Central memory CD8-positive, alpha-beta T cell (primary cell): ENCODE measurements at regions not wholly inside any gene's neighbourhood (a gene's known extent, or its start where the extent isn't known, plus 50 kb on each side); places are given as distances from the start of the nearest gene placed in this dataset.

Source experiments
- ATAC-seq: fragments of 150-1000 bp; cut with Tn5 transposase; replicated peaks from 2 replicates; pipeline ENCODE4 v1.10.0; 2022; ENCODE audit warnings: mild to moderate bottlenecking, moderate FRiP score, moderate number of reproducible peaks; ENCODE audit not compliant: poor library complexity, severe bottlenecking; ENCODE audit errors: extremely low read depth
- DNase-seq, 2 donors: peaks; one replicate each; pipeline ENCODE4 v3.0.0; 2021; ENCODE audit warnings: low spot score in 2 of 2
- H3K27ac Mint-ChIP-seq: one replicate; pipeline ENCODE4 v1.8.0; 2022; ENCODE audit warnings: low read depth, mild to moderate bottlenecking, moderate library complexity, mixed read lengths
- H3K27me3 Mint-ChIP-seq: one replicate; pipeline ENCODE4 v1.8.0; 2022; ENCODE audit warnings: mixed read lengths
- H3K36me3 Mint-ChIP-seq: one replicate; pipeline ENCODE4 v1.8.0; 2022; ENCODE audit warnings: mild to moderate bottlenecking, moderate library complexity, mixed read lengths; ENCODE audit not compliant: insufficient read depth
- H3K4me1 Mint-ChIP-seq: one replicate; pipeline ENCODE4 v1.8.0; 2022; ENCODE audit warnings: mixed read lengths
- H3K4me3 Mint-ChIP-seq: one replicate; pipeline ENCODE4 v1.8.0; 2022; ENCODE audit warnings: mild to moderate bottlenecking, moderate library complexity, mixed read lengths
- H3K9me3 Mint-ChIP-seq: one replicate; pipeline ENCODE4 v1.8.0; 2022; ENCODE audit warnings: mixed read lengths

DNA sequence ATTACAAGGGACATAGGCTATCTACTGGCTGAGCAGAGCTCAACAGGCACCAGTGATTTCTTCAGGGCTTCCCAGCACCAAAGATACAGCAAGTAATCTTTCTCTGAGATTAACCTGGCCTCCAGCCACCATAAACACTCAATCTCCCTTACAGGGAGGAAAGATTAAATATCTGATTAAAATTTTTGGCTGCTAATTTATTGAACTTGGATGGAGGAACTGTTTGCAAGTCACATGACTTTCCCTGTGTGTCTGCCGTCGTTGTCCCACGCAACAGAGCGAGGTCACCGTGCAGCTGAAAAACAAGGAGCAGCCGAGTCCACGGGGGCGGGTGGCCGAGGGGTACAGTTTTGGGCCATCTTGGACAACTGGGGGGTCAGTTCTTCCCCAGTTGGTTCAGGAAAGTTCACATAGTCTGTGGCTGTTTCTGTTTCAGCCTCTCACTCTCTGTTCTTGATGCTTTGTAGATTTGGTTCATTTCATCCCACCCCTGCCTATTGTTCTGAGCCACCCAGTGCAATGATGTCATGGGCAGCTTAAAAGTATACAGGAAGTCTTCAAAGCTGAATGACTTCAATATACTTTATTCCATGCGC is 186.8 kb upstream of the CTAGE1 start:
- DNase-seq (no peak), ATAC-seq (no peak)
- Mint-ChIP-seq H3K9me3 (no peaks in the 10 kb centered on the region), H3K27ac (no peak overlapping the region), H3K27me3 (peaks cover 81% of the 10 kb centered on the region), H3K4me1 (no peaks in the 10 kb centered on the region), H3K4me3 (no peak overlapping the region), H3K36me3 (no peaks in the 10 kb centered on the region)

DNA sequence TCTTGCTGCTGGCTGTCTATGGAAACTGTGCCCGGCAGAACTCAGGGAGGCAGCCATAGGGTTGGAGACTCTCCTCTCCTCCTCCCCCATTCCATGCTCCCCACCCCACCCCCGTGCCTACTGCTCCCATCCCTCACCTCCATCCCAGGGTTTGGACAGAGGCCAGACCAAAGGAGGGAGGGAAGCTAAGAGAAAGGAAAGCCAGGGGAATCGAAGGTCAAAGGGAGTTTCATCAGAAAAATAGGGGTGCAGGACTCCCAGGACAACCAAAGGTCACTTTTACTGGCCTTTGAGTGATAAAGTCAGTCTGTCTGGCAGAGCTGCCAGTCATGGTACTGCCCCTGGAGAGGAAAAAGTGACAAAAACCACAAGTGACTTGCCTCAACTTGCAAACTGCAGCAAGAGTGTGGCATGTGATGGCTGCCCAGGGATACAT is 187.3 kb upstream of the CTAGE1 start:
- ATAC-seq (no peak), DNase-seq (no peak)
- H3K27me3 Mint-ChIP-seq: peaks cover 83% of the 10 kb centered on the region
- no peaks in the 10 kb centered on the region for H3K4me1 Mint-ChIP-seq
- no peak overlapping the region for H3K4me3 Mint-ChIP-seq
- H3K9me3 Mint-ChIP-seq: no peaks in the 10 kb centered on the region
- no peak overlapping the region for H3K27ac Mint-ChIP-seq
- no peaks in the 10 kb centered on the region for H3K36me3 Mint-ChIP-seq

DNA sequence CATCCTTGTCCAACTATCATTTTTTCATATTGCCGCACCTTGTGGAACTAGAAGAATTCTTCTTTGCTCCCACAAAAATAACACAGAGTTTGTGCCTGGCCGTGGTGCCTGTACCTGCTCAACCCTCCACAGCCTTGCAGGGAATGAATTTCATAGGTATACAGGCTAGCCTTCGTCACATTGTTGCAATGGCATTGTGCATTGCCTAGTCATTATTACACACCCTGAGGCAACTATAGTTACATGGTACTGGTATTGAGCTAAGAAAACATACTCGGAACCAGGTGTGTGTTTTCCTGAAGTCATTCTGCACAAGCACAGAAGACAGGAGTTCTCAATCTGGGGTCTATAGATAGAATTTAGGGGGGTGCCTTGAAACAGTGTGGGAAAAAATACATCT is 188.0 kb upstream of the CTAGE1 start:
- H3K4me3 Mint-ChIP-seq: no peak overlapping the region
- no peaks in the 10 kb centered on the region for H3K4me1 Mint-ChIP-seq
- DNase-seq (no peak), ATAC-seq (no peak)
- no peaks in the 10 kb centered on the region for H3K36me3 Mint-ChIP-seq
- no peak overlapping the region for H3K27ac Mint-ChIP-seq
- peaks cover 84% of the 10 kb centered on the region for H3K27me3 Mint-ChIP-seq
- H3K9me3 Mint-ChIP-seq: no peaks in the 10 kb centered on the region

DNA sequence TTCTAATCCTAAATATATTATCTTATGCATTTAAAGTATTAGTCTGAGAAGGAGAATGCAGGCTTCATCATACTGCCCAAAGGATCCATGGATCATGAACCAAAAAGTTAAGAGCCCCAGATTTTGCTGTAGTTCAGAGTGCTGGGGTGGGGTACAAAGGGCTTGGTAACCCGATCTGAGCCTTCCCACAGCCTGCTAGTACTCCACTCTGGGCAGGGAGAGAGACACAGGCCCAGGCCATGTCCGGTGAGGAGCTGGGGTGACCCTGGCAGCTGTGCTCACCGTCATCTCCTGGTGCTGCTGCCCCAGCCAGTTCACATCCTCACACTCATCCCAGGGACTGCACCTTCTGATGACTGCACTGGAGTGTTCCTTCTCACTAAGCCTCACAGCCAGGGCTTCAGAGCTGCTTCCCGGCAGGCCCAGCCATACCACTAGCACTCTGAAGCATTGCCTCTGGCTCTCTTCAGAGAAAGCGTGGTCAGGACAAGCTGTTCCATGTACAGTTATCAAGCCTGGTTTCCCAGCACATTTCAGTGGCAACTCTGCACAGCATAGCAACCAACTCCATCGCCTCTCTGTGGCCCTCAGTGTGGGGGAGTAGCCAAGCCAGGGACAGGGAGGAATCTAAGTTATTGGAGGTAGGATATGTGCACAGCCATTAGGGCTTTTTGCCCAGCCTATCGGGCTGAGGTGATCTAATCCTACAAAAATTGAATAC is 189.0 kb upstream of the CTAGE1 start:
- H3K27me3 Mint-ChIP-seq: peaks cover 84% of the 10 kb centered on the region
- DNase-seq: no peak
- H3K4me1 Mint-ChIP-seq: no peaks in the 10 kb centered on the region
- ATAC-seq: no peak
- H3K27ac Mint-ChIP-seq: no peak overlapping the region
- no peaks in the 10 kb centered on the region for H3K36me3 Mint-ChIP-seq
- no peaks in the 10 kb centered on the region for H3K9me3 Mint-ChIP-seq
- no peak overlapping the region for H3K4me3 Mint-ChIP-seq

DNA sequence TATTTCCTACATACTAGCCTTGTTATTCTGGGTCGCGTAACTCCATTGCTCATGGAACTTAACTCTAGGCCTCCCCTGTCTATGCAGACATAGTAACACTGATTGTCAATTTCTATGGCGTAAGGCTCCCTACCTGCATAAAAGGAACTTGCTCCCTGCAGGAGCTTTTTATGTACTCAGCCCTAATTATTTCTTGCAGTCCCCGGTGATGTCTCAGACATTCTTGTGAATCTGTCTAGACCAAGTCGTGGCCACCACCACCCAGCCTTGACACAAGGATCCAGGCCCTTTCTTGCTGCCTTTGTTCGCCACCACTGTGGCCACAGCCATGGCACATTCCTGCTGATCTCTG is 189.5 kb upstream of the CTAGE1 start:
- no peak overlapping the region for H3K4me3 Mint-ChIP-seq
- H3K27ac Mint-ChIP-seq: no peak overlapping the region
- peaks cover 79% of the 10 kb centered on the region for H3K27me3 Mint-ChIP-seq
- DNase-seq (no peak), ATAC-seq (no peak)
- H3K4me1 Mint-ChIP-seq: no peaks in the 10 kb centered on the region
- H3K9me3 Mint-ChIP-seq: no peaks in the 10 kb centered on the region
- H3K36me3 Mint-ChIP-seq: no peaks in the 10 kb centered on the region

DNA sequence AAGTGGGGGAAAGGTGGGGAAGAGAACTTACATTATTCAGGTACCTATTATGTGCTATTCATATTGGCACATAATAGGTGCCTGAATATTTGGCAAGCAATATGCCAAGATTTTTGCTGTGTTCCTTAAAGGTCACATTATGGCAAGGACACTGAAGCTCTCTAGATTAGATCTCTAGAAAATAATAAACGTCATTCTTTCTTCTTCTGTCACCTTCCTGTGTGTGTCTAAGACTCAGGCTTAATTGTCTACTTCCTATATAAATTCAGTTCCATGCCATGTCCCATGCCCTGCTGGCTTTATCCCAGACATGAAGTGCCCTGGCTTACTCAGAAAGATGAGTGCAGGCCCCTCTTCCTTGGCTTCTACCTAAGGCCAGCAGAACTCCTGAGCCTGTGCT is 191.1 kb upstream of the CTAGE1 start:
- Mint-ChIP-seq H3K4me3 (no peak overlapping the region), H3K36me3 (no peaks in the 10 kb centered on the region), H3K4me1 (no peaks in the 10 kb centered on the region), H3K27me3 (peaks cover 86% of the 10 kb centered on the region), H3K27ac (no peak overlapping the region), H3K9me3 (no peaks in the 10 kb centered on the region)
- ATAC-seq (no peak), DNase-seq (no peak)

DNA sequence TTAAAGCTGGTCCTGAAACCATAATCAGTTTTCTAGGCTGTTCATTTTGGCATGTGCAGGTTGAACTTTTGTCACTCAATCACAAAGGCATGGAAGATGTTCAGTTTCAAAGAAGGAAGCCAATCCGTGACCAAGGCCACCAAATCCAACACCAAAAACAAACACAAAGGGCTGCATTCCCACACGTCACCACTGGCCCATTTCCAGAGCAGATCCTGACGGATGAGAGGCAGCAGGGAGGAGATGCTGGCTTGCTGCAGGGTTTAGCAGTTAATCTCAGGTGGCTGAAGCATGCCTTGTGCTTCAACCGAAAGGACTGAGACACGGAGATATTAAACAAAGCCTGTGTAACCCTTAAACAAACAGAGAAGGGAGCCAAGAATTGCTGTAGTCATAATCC is 191.9 kb upstream of the CTAGE1 start:
- ATAC-seq (no peak), DNase-seq (no peak)
- H3K36me3 Mint-ChIP-seq: no peaks in the 10 kb centered on the region
- H3K27ac Mint-ChIP-seq: no peak overlapping the region
- H3K27me3 Mint-ChIP-seq: peaks cover 84% of the 10 kb centered on the region
- H3K4me3 Mint-ChIP-seq: no peak overlapping the region
- no peaks in the 10 kb centered on the region for H3K4me1 Mint-ChIP-seq
- H3K9me3 Mint-ChIP-seq: no peaks in the 10 kb centered on the region

DNA sequence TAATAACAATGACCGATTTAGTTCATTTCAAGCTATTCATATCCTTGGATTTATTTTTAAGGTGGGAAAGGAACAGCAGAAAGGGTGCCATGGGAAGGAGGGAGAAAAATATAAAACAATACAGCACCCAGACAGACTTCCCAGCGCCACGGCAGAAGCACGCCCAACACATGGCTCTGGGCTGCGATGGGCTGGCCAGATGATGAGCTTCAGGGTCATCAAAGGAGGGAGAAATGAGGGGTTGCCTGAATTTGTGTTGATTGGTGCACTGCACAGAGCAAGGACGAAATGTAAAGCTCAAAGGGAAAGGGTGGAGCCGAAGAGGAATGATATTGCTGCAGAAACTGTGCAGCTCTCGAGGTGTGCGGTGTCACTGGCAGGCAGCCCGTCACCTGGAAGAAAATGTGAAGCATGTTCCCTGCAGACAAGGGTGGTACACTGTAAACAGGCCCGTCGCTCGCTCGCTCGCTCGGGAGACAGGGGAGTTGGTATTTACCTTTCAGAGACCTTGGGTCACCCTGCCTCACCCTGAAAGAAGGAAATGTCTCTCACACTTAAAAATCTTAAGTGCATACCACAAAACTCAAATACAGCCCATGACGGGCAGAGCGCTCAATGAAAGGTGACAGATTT is 195.5 kb upstream of the CTAGE1 start:
- no peaks in the 10 kb centered on the region for H3K9me3 Mint-ChIP-seq
- peaks cover 1% of the 10 kb centered on the region for H3K36me3 Mint-ChIP-seq
- DNase-seq: no peak
- no peaks in the 10 kb centered on the region for H3K4me1 Mint-ChIP-seq
- H3K27me3 Mint-ChIP-seq: peaks cover 81% of the 10 kb centered on the region
- no peak overlapping the region for H3K4me3 Mint-ChIP-seq
- H3K27ac Mint-ChIP-seq: no peak overlapping the region
- no peak for ATAC-seq

DNA sequence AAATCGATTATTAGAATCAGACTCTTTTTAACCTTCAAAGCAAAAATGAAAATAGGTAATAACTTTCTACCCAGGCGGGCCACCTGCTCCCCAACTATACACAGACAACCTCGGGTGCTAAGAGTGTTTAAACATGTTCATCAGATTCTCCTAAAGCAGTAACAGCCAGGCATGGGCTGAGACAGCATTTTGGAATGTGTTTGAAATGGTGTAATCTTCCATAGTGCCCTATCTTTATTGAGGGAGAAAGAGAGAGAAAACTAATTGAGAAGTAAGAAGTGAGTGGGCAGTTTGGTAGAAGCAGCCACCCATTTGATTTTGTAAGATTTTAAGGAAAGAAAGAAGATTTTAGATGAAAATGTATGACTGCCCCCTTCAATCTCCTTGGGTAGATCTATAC is 196.1 kb upstream of the CTAGE1 start:
- Mint-ChIP-seq H3K27me3 (peaks cover 81% of the 10 kb centered on the region), H3K4me3 (no peak overlapping the region), H3K27ac (no peak overlapping the region), H3K36me3 (peaks cover 3% of the 10 kb centered on the region), H3K9me3 (no peaks in the 10 kb centered on the region), H3K4me1 (no peaks in the 10 kb centered on the region)
- DNase-seq (no peak), ATAC-seq (no peak)

DNA sequence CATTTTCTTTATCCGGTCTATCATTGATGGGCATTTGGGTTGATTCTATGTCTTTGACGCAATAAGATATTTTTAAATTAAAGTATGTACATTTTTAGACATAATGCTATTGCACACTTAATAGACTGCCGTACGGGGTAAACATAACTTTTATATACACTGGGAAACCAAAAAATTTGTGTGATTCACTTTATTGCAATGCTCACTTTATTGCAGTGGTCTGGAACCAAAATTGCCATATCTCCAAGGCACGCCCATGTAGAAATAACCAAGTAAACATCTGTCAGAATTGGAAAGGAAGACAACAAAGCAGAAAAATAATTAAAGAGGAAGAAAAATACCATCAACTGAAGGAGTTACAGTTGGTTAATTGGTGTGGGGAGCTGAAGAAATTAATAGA is 205.8 kb upstream of the CTAGE1 start:
- Mint-ChIP-seq H3K27me3 (peaks cover 61% of the 10 kb centered on the region), H3K36me3 (no peaks in the 10 kb centered on the region), H3K4me3 (no peak overlapping the region)

DNA sequence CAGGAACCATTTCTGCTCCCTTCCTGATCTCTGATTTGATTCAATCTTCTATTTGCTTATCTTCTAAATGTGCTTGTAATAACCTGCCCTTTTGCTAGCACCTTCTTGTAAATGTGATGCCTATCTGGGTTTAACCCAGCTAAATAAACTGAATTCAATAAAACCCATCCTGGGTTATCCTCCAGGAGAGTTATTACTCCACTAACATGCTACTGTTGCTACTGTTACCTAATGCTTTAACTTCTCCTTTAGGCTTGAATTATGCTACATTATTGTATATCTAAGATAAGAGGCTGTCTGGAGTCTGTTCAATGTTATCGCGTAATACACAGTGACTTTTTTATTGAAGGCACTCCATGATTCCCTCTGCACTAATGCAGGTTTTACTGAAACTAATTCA is 206.5 kb upstream of the CTAGE1 start:
- Mint-ChIP-seq H3K27me3 (peaks cover 61% of the 10 kb centered on the region), H3K4me1 (no peaks in the 10 kb centered on the region), H3K9me3 (peaks cover 6% of the 10 kb centered on the region), H3K27ac (no peak overlapping the region), H3K36me3 (no peaks in the 10 kb centered on the region), H3K4me3 (no peak overlapping the region)
- ATAC-seq (no peak), DNase-seq (no peak)

More for the DNA sequence above, 205.8 kb upstream of the CTAGE1 start:
- Mint-ChIP-seq H3K9me3 (peaks cover 6% of the 10 kb centered on the region), H3K4me1 (no peaks in the 10 kb centered on the region), H3K27ac (no peak overlapping the region)
- no peak for ATAC-seq
- DNase-seq: no peak

DNA sequence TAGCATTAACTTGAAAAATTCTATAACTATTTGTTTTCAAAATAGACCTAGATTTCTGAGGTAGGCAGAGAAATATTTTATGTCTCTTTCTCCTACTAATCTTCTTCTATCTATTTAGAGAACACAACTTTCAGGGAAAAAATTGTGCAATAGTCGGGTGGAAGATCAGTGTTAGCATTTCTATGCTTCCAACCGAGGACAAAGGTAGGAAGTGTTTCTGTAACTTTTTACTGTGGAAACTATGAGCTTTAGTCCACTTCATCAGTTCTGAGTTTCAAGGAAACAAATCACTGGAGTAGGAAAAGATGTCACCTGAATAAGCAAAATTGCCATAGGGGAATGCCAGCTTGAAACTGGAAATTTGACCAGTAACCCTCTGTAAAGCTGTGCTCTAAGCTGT is 207.7 kb upstream of the CTAGE1 start:
- Mint-ChIP-seq H3K36me3 (no peaks in the 10 kb centered on the region), H3K27ac (no peak overlapping the region), H3K4me1 (no peaks in the 10 kb centered on the region), H3K4me3 (no peak overlapping the region), H3K9me3 (peaks cover 6% of the 10 kb centered on the region), H3K27me3 (peaks cover 53% of the 10 kb centered on the region)
- ATAC-seq (no peak), DNase-seq (no peak)

DNA sequence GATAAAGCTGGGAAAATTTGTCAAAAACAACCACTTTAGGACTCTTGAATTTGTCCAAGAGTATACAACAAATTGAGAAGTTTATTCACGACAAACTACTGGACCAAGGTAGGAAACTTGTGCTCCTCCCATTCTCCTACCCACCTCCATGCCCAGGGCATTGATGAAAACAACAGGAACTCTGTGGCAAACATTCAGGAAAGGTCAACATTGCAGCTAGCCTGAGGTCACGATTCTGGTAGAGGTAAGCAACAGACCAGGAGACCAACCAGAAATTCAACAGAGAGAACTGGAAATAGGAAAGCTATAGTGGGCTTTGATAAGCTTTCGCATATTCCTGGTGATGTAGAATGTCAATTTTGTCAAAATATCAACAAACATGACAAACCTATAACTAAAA is 209.1 kb upstream of the CTAGE1 start:
- no peak overlapping the region for H3K27ac Mint-ChIP-seq

More for the DNA sequence above, 209.1 kb upstream of the CTAGE1 start:
- DNase-seq: no peak
- Mint-ChIP-seq H3K4me1 (no peaks in the 10 kb centered on the region), H3K4me3 (no peak overlapping the region), H3K27me3 (peaks cover 39% of the 10 kb centered on the region), H3K9me3 (peaks cover 6% of the 10 kb centered on the region), H3K36me3 (no peaks in the 10 kb centered on the region)
- no peak for ATAC-seq
